NCI-H2081 treated with DMSO at 0.1 percent for 48 hours (cell line): ENCODE measurements at regions not wholly inside any gene's neighbourhood (a gene's known extent, or its start where the extent isn't known, plus 50 kb on each side); places are given as distances from the start of the nearest gene placed in this dataset.

ENCODE experiments used
- DNase-seq: peaks from one replicate; lab custom pipeline; 2025; lab: John Stamatoyannopoulos, UW

GRCh38 chr2:16272038-16272788 is 331.9 kb downstream of the MYCN start:
- DNase-seq, result no peak

- DNase-seq, result no peak
These were observed 331.0 kb downstream of the MYCN start for GRCh38 chr2:16271231-16271896.

DNA sequence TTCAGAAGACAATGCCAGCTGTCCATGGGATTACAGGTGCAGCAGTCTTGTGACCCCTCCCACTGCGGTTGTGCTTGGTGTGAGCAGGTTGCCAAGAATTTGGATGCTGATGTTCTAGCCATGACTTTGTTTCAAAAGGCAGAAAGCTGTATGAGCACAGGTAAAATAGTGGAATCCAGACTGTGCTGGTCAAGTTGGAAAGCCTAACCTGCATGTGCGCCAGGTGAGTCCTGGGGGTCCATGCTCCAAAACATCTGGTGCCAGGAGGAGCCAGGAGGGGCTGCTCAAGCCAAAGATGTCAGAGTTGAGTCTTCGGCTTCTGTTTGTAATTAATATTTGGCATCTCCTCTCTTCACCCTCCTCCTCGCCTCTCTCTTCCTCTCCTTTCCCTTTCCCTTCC is 330.1 kb downstream of the MYCN start:
- DNase-seq, result no peak

GRCh38 chr2:16268301-16269000 is 328.1 kb downstream of the MYCN start:
- DNase-seq, result no peak

DNA sequence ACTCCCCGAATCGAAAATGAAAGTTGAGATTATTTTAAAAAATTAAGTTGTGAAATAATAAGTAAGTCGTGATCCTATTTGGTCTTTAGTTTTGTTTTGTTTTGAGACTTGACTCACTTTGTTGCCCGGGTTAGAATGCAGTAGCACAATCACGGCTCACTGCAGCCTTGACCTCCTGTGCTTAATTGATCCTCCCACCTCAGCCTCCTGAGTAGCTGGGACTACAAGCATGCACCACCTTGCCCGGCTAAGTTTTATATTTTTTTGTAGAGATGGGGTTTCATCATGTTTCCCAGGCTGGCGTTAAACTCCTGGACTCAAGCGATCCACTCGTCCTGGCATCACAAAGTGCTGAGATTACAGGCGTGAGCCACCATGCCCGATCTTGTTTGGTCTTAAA is 326.2 kb downstream of the MYCN start:
- DNase-seq, result no peak

DNA sequence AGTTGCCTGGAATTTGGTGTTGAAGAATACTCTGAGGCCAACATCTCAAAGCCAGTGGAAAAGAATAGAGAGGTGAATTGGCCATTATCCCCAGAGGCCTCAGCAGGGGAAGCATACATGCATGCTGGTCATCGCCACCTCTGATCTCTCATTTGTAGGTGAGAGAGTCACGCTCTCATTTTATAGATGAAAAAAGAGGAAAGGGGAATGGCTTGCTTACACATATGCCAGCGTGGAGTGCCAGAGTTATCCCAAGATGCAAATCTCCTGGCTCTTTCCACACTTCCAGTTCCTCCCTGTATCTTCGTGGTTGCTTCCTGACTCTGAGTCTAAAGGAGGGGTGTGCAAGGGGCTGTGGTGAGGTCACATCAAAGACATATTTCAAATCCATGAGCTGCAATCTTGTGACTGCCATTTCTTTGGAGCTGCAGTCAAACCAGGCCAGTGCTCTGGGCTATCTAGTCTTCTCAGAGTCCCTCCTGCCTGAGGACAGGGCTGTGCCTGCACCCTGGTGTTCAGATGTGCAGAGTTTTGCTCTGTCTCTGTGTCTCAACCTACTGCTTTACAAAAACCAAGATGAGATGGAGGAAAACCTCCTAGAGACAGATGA is 324.7 kb downstream of the MYCN start:
- DNase-seq, result no peak

DNA sequence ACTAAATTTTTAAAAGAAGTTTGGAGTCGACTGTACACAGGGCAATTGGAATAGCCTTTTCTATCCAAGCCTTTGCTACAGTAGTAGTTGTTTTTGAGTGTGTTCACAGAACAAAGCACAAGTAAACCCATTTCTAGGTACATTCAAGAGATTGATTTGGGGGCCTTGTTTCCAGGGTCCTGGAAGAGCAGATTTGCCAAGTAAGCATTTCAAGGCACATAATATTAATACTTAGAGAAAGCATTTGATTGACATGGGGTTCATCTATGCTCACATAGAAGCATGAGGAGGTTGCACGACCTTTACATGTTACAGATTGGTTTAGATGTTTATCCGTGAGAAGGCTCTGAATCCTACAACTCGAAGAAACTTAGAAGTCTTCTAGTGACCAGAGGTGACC is 324.1 kb downstream of the MYCN start:
- DNase-seq, result no peak

- no peak for DNase-seq
These were observed 323.0 kb downstream of the MYCN start for GRCh38 chr2:16263241-16263890.

DNA sequence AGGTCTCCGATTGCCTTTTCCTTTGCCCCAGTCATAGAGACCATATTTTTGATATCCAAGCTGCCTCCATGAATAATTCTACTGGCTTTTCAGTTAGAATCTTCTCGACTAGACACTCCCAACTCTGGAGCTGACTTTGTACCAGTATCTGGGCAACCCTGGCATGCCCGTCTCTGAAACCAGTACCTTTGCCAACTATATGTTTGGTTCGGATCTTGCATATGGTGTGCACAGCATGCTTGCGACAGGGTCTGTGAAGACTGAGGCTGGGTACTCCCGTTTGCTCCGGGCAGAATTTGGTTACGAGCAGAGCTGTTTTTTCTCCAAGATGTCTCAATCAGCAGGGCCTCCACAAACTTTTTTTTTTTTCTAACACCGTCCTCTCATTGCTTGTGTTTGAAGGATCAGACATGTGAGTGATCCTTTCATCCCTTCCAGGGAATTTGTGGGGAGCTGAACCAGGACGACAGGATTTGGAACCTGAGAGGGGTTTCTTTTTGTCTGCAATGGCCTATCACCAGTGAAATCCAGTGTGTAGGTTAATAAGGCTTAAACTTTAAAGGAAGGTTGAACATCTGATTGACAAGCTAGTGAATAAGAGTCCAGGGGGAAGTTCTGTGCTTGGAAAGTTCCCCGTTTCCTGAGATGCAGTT is 322.3 kb downstream of the MYCN start:
- DNase-seq, result no peak

- no peak for DNase-seq
These were observed 321.4 kb downstream of the MYCN start for GRCh38 chr2:16261791-16262190.

DNA sequence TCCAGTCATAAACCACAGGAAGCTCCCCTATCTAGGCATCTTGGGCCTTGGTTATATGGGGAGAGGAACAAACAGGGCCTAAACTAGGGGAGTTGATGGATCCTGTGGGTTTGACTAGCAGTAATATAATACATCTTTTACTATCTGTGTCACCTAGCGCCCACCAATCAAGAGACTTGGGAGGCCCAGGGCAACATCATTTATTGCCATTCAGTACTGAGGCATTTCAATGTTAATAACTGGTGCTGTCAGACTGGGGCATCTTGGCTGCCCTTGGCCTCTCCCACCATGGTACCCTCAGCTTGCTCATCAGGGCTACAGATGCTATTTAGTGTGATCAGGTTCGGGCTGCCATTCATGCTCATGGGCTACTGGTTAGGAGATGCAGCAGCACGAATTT is 320.7 kb downstream of the MYCN start:
- no peak for DNase-seq

- DNase-seq, result no peak
These were observed 319.9 kb downstream of the MYCN start for GRCh38 chr2:16260041-16260830.

DNA sequence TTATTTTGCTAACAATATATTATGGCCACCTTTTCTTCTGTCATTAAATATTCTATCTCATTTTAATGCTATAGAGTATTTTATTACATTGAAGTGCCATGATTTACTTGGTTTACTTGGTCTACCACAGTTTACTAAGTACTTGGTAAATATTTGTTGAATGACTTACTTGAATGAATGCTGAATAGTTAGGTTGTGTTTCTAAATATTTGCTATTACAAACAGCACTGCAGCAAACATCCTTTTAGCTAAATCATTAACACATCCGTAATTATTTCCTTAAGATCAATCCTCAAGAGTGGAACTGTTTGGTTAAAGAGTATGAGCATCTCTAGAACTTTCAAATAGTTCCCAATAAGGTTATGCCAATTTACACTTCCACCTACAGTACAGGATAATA is 318.7 kb downstream of the MYCN start:
- DNase-seq, result no peak

DNA sequence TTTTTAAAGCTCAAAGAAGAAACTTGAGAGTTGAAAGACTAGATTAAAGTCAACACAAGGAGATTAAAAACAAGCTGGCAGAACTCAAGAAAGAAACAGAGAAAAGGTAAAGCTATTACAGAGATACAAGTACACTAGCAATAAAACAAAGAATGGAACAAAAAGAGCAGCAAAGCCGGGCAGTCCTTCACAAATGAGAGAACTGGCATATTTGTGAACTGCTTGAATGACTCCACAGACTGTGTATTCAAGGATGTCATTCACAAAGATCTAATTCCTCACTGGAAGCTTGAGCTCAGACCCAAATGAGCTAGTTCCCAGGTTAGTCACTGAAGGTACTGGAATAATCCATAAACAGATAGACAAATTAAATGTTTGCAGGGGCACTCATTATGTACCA is 318.0 kb downstream of the MYCN start:
- no peak for DNase-seq

DNA sequence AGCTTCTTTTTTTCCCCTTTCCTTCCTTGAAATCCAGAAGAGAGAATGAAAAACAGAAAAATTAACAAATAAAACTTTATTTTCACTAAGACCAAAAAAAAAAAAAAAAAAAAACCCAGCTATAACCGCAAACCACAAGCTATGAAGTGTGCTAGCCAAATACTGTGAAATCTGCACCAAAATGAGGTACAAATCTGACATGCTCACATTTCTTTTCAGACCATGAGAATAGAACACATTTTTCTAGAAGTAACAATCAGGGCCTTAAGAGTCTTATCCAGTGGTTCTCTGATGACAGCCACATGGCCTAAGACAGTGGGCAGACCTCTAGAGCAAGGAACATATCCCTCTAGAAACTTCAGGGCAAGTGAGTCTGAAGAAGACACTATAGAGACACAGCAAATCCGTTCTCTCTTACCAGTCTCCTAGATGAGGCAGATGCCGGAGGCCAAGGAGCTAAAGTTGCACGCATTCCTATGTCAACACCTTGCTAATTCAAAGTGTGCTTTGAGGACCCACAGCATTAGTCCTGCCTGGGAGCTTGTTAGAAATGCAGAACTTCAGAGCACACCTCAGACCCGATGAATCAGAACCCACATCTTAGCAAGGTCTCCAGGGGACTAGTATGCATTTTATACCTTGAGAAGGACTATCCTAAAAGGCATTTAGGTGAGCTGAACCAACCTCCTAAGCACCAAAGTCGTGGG is 317.1 kb downstream of the MYCN start:
- no peak for DNase-seq

DNA sequence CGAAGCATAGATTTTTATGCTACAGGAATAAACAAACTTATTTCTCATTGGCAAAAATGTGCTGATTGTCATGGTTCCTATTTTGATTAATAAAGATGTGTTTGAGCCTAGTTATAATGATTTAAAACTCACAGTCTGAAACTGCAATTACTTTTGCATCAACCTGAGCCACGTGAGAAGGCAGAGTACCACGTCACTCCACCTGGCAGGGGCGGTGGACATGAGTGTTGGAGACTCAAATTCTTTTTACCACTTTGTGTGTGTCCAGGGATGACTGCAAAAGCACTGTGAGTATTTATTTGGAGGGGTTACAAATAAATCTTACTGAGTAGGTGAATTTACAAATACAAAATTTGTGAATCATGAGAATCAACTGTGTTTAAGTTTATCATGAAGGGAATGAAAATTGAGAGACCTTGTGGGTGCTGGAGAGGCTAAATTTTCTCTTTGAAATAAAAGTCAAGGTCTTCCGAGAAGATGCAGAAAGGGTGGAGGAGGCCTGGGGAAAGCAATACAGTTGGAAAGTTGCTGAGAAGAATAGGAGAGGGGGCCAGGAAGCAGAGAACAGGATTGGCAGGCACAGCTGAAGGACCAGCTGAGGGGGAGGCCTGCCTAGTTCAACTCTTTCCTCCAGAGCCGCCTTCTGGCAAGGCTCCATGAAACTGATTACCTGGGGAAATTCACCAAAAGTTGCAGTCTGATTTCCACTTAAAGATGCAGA is 316.4 kb downstream of the MYCN start:
- no peak for DNase-seq

DNA sequence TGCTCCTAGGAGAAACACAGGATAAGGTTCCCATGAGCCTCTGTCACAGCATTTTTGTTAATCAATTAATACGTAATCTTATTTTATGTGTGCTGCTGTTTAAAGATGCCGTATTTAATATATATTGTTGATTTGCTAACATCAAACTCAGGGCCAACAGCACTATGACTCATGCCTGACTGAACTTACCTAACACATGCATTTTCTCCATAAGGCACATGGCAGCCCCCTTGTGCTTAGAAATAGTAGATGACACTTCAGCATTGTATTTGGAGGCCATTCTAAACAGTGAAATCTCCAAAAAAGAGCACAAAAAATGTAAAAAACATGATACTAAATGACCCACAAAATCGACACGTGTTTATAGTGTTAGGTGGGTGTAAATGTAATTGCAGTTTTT is 314.8 kb downstream of the MYCN start:
- no peak for DNase-seq

GRCh38 chr2:16254356-16254965 is 314.1 kb downstream of the MYCN start:
- DNase-seq, result no peak

DNA sequence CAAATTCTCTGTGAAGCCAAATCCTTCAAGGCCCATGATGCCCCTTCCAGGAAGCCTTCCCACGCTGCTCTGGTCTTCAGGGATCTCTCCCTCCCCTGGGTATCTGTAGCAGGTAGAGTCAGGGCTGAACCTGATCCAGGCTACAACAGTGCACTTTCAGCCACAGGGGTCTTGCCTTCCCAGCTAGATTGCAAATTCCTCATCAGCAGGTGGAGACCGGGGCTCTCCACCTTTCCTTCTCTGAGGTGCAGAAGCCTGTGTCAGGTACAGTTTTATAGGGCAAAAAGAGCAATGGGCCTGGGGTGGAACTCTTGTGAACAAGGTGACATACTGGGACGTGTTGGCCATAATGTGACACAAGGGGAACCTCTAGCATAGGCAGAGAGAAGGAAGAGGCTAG is 312.9 kb downstream of the MYCN start:
- DNase-seq, result no peak
